ENCODE measurements at regions not wholly inside any gene's neighbourhood (a gene's known extent, or its start where the extent isn't known, plus 50 kb on each side); places are given as distances from the start of the nearest gene placed in this dataset.
"Not testable (repeated sequence)": the region's sequence is repeated elsewhere in the genome, so short reads cannot be mapped to it uniquely, and the experiment has no call there.

DNA sequence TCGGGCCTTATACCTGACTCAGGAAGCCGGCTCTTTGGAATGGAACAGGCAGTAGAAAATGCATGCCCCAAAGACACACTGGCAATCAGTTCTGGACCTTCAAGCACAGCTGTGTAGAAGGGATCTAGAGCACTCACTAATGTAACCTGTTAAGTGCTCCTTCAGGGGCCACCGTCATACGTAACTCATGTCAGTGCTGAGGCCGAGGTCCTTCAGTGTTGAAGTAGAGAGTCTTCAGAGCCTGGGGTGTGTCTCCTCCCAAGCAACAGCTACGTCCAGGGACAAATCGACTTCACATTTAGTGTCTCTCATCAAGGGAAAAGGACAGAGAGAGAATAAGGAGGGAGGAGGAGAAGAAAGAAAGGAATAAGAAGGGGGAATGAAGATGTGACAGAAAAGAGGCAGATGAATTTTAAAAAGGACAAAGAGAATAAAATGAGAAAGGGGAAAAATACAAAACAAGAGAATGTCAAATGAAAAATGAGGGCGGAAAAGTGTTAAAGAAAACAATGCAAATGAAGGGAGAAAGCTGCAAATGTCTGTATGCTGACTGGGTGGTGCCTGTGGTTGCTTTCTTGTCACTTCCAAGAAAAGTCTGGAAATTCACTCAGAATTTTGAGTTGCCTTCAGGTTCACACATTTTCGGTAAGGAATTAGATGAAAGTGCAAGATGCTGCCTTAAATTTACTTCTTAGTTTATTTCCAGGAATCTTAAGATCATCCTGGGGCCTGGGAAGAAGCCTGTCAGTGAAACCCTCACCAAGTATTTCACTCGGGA lies 989.4 kb downstream of the GRID1 start:
- H3K27me3 ChIP-seq (ENCODE audit: control insufficient read depth, insufficient read depth, low read length), result no peaks in the 10 kb centered on the region
- no peak overlapping the region for H3K4me3 ChIP-seq (ENCODE audit: low read depth, low read length)
- H3K9me3 ChIP-seq (ENCODE audit: control insufficient read depth, insufficient read depth, low read length), result no peaks in the 10 kb centered on the region
- H3K36me3 ChIP-seq (ENCODE audit: control insufficient read depth, insufficient read depth, low read length), result no peaks in the 10 kb centered on the region
- no peak overlapping the region for H3K9ac ChIP-seq (ENCODE audit: low read depth, low read length)
- H3K4me1 ChIP-seq (ENCODE audit: control insufficient read depth, insufficient read depth, low read length), result no peaks in the 10 kb centered on the region

- H3K27me3 ChIP-seq (ENCODE audit: control insufficient read depth, insufficient read depth, low read length), result no peaks in the 10 kb centered on the region
Measured at GRCh38 chr10:85379338-85379737, 987.3 kb downstream of the GRID1 start.

GRCh38 chr10:85400981-85401695 lies 965.5 kb downstream of the GRID1 start:
- no peak overlapping the region for H3K4me3 ChIP-seq (ENCODE audit: low read depth, low read length)
- H3K9ac ChIP-seq (ENCODE audit: low read depth, low read length), result no peak overlapping the region
- H3K4me1 ChIP-seq (ENCODE audit: control insufficient read depth, insufficient read depth, low read length), result no peaks in the 10 kb centered on the region
- no peaks in the 10 kb centered on the region for H3K36me3 ChIP-seq (ENCODE audit: control insufficient read depth, insufficient read depth, low read length)
- H3K27me3 ChIP-seq (ENCODE audit: control insufficient read depth, insufficient read depth, low read length), result no peaks in the 10 kb centered on the region
- H3K9me3 ChIP-seq (ENCODE audit: control insufficient read depth, insufficient read depth, low read length), result no peaks in the 10 kb centered on the region

More at GRCh38 chr10:85379338-85379737, 987.3 kb downstream of the GRID1 start:
- Histone ChIP-seq H3K9me3 (ENCODE audit: control insufficient read depth, insufficient read depth, low read length) (no peaks in the 10 kb centered on the region), H3K4me3 (ENCODE audit: low read depth, low read length) (no peak overlapping the region), H3K9ac (ENCODE audit: low read depth, low read length) (no peak overlapping the region), H3K4me1 (ENCODE audit: control insufficient read depth, insufficient read depth, low read length) (no peaks in the 10 kb centered on the region), H3K36me3 (ENCODE audit: control insufficient read depth, insufficient read depth, low read length) (no peaks in the 10 kb centered on the region)

DNA sequence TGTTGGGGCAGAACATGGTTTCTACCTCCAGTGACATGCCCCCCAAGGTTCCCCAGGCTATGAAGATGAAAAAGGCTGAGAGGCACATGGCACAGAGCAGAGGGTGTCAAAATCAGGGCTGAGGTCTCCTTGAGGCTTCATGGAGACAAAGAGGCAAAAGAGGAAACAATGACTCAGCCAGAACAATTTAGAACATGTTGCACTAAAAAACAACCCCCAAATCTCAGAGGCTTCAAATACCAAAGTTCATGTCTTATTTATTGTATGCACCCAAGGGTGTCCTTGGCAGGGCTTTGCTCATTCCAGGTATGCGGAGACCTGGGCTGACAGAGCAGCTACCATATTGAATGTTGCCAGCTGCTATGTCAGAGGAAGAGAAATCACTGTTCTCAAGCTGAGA lies 964.1 kb downstream of the GRID1 start:
- H3K27me3 ChIP-seq (ENCODE audit: control insufficient read depth, insufficient read depth, low read length), result no peaks in the 10 kb centered on the region
- H3K9me3 ChIP-seq (ENCODE audit: control insufficient read depth, insufficient read depth, low read length), result no peaks in the 10 kb centered on the region
- H3K4me3 ChIP-seq (ENCODE audit: low read depth, low read length), result no peak overlapping the region
- no peak overlapping the region for H3K9ac ChIP-seq (ENCODE audit: low read depth, low read length)
- H3K36me3 ChIP-seq (ENCODE audit: control insufficient read depth, insufficient read depth, low read length), result no peaks in the 10 kb centered on the region
- no peaks in the 10 kb centered on the region for H3K4me1 ChIP-seq (ENCODE audit: control insufficient read depth, insufficient read depth, low read length)

GRCh38 chr10:85407088-85407487 lies 959.5 kb downstream of the GRID1 start:
- Histone ChIP-seq H3K9me3 (ENCODE audit: control insufficient read depth, insufficient read depth, low read length) (no peaks in the 10 kb centered on the region), H3K36me3 (ENCODE audit: control insufficient read depth, insufficient read depth, low read length) (no peaks in the 10 kb centered on the region), H3K9ac (ENCODE audit: low read depth, low read length) (no peak overlapping the region), H3K27me3 (ENCODE audit: control insufficient read depth, insufficient read depth, low read length) (no peaks in the 10 kb centered on the region), H3K4me1 (ENCODE audit: control insufficient read depth, insufficient read depth, low read length) (no peaks in the 10 kb centered on the region), H3K4me3 (ENCODE audit: low read depth, low read length) (no peak overlapping the region)

GRCh38 chr10:85408388-85408787 lies 958.2 kb downstream of the GRID1 start:
- H3K4me3 ChIP-seq (ENCODE audit: low read depth, low read length), result no peak overlapping the region
- H3K4me1 ChIP-seq (ENCODE audit: control insufficient read depth, insufficient read depth, low read length), result no peaks in the 10 kb centered on the region
- no peak overlapping the region for H3K9ac ChIP-seq (ENCODE audit: low read depth, low read length)
- H3K9me3 ChIP-seq (ENCODE audit: control insufficient read depth, insufficient read depth, low read length), result no peaks in the 10 kb centered on the region
- H3K36me3 ChIP-seq (ENCODE audit: control insufficient read depth, insufficient read depth, low read length), result no peaks in the 10 kb centered on the region
- no peaks in the 10 kb centered on the region for H3K27me3 ChIP-seq (ENCODE audit: control insufficient read depth, insufficient read depth, low read length)

DNA sequence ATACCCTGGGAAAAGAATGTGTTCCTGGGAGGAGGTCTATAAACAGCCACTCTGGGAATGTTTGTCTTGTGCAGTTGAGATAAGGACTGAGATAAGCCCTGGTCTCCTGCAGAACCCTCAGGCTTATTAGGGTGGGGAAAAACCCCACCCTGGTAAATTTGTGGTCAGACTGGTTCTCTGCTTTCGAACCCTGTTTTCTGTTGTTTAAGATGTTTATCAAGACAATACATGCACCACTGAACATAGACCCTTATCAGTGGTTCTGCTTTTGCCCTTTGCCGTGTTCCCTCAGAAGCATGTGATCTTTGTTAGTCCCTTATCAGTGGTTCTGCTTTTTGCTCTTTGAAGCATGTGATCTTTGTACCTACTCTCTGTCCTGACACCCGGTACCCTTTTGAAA lies 956.0 kb downstream of the GRID1 start:
- H3K4me3 ChIP-seq (ENCODE audit: low read depth, low read length), result not testable (repeated sequence)

DNA sequence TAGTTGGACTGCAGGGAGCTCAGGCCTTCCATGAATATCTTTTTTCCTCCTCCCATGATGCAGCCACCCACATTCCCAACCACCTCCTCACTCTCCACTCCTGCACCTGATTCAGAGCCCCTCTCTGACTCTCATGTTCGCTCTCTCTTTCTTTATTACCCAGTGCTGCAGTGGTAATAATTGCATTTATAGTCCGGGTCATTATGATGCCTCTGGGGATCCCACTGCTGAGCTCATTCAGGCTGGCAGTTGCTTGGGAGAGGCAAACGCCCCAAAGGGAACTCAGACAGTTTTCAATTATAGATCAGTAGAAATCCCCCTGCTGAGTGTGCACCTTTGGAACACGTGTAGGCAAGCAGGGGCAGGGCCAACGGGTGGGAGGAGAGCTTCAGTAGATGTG lies 953.0 kb downstream of the GRID1 start:
- Histone ChIP-seq H3K27me3 (ENCODE audit: control insufficient read depth, insufficient read depth, low read length) (no peaks in the 10 kb centered on the region), H3K36me3 (ENCODE audit: control insufficient read depth, insufficient read depth, low read length) (no peaks in the 10 kb centered on the region), H3K9me3 (ENCODE audit: control insufficient read depth, insufficient read depth, low read length) (no peaks in the 10 kb centered on the region), H3K9ac (ENCODE audit: low read depth, low read length) (no peak overlapping the region), H3K4me1 (ENCODE audit: control insufficient read depth, insufficient read depth, low read length) (no peaks in the 10 kb centered on the region), H3K4me3 (ENCODE audit: low read depth, low read length) (no peak overlapping the region)

More for the DNA sequence above, 956.0 kb downstream of the GRID1 start:
- not testable (repeated sequence) for H3K36me3 ChIP-seq (ENCODE audit: control insufficient read depth, insufficient read depth, low read length); H3K27me3 ChIP-seq (ENCODE audit: control insufficient read depth, insufficient read depth, low read length); H3K9me3 ChIP-seq (ENCODE audit: control insufficient read depth, insufficient read depth, low read length); H3K4me1 ChIP-seq (ENCODE audit: control insufficient read depth, insufficient read depth, low read length); H3K9ac ChIP-seq (ENCODE audit: low read depth, low read length)

DNA sequence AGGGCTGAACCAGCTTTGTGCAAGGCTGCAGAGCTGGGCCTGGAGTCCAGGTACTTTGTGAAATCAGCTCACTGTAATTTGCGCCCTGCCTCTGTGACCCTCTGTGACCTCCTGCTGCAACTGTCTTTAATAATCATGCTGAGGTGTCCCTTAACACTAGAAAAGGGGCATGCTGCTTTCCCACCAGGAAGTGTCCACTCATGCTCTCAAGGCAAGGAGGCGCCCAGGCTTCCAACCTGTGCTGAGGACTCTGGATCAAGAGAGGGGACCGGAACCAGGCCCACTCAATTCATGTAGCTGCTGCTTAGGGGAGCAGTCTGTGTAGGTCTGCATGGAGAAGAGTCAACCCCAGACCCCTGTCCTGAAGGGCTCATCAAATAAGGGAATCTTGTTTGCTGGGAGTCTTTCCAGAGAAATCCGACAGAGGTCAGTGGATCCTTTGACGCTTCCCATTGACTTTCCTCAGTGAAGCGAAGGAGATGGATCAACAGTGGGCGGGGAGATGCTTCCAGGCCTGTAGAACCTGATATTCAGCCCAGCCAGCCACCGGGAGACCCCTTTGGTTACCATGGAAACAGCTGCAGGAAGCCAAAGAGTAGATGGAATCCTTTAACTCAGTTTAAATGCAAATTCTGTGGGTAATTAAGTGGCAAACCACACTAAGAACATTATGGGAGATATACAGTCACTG lies 945.9 kb downstream of the GRID1 start:
- Histone ChIP-seq H3K4me3 (ENCODE audit: low read depth, low read length) (no peak overlapping the region), H3K9me3 (ENCODE audit: control insufficient read depth, insufficient read depth, low read length) (no peaks in the 10 kb centered on the region), H3K4me1 (ENCODE audit: control insufficient read depth, insufficient read depth, low read length) (no peaks in the 10 kb centered on the region), H3K27me3 (ENCODE audit: control insufficient read depth, insufficient read depth, low read length) (no peaks in the 10 kb centered on the region), H3K36me3 (ENCODE audit: control insufficient read depth, insufficient read depth, low read length) (no peaks in the 10 kb centered on the region), H3K9ac (ENCODE audit: low read depth, low read length) (no peak overlapping the region)

GRCh38 chr10:85421421-85421820 lies 945.2 kb downstream of the GRID1 start:
- no peaks in the 10 kb centered on the region for H3K27me3 ChIP-seq (ENCODE audit: control insufficient read depth, insufficient read depth, low read length)
- H3K9me3 ChIP-seq (ENCODE audit: control insufficient read depth, insufficient read depth, low read length), result no peaks in the 10 kb centered on the region
- H3K9ac ChIP-seq (ENCODE audit: low read depth, low read length), result no peak overlapping the region
- no peak overlapping the region for H3K4me3 ChIP-seq (ENCODE audit: low read depth, low read length)
- no peaks in the 10 kb centered on the region for H3K36me3 ChIP-seq (ENCODE audit: control insufficient read depth, insufficient read depth, low read length)
- H3K4me1 ChIP-seq (ENCODE audit: control insufficient read depth, insufficient read depth, low read length), result no peaks in the 10 kb centered on the region

GRCh38 chr10:85429126-85429525 lies 937.5 kb downstream of the GRID1 start:
- no peak overlapping the region for H3K9ac ChIP-seq (ENCODE audit: low read depth, low read length)
- H3K4me1 ChIP-seq (ENCODE audit: control insufficient read depth, insufficient read depth, low read length), result no peaks in the 10 kb centered on the region
- no peaks in the 10 kb centered on the region for H3K9me3 ChIP-seq (ENCODE audit: control insufficient read depth, insufficient read depth, low read length)
- no peak overlapping the region for H3K4me3 ChIP-seq (ENCODE audit: low read depth, low read length)
- H3K36me3 ChIP-seq (ENCODE audit: control insufficient read depth, insufficient read depth, low read length), result no peaks in the 10 kb centered on the region
- H3K27me3 ChIP-seq (ENCODE audit: control insufficient read depth, insufficient read depth, low read length), result no peaks in the 10 kb centered on the region

GRCh38 chr10:85430991-85431390 lies 935.6 kb downstream of the GRID1 start:
- H3K4me1 ChIP-seq (ENCODE audit: control insufficient read depth, insufficient read depth, low read length), result no peaks in the 10 kb centered on the region
- no peak overlapping the region for H3K9ac ChIP-seq (ENCODE audit: low read depth, low read length)
- H3K36me3 ChIP-seq (ENCODE audit: control insufficient read depth, insufficient read depth, low read length), result no peaks in the 10 kb centered on the region
- H3K9me3 ChIP-seq (ENCODE audit: control insufficient read depth, insufficient read depth, low read length), result no peaks in the 10 kb centered on the region
- H3K27me3 ChIP-seq (ENCODE audit: control insufficient read depth, insufficient read depth, low read length), result no peaks in the 10 kb centered on the region
- H3K4me3 ChIP-seq (ENCODE audit: low read depth, low read length), result no peak overlapping the region

Measured in iPS-15b (cell line).